ENCODE measurements at regions not wholly inside any gene's neighbourhood (a gene's known extent, or its start where the extent isn't known, plus 50 kb on each side); places are given as distances from the start of the nearest gene placed in this dataset.

DNA sequence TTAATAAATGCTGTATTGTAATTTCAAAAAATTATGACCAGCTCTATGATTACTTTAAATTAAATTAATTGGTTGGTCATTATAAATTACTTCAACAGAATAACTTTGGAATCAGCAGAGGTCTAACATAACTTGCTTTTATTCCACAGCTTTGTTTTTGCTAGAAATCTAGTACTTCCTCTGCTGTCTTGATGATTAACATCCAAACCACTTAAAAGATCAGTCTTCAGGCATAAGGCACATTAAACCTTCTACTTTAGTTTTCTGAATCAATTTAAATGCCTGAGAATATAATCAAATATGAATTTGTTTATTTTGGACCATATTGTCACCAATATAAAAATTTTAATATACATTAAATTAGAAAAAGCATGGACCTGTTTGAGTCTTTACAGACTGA is 465.3 kb downstream of the ARL4A start:
- no peak for DNase-seq (ENCODE audit: low read depth)
- no peaks in the 10 kb centered on the region for H3K36me3 ChIP-seq (ENCODE audit: control insufficient read depth, insufficient read depth, low read length)
- TF ChIP-seq, protein P1, sequence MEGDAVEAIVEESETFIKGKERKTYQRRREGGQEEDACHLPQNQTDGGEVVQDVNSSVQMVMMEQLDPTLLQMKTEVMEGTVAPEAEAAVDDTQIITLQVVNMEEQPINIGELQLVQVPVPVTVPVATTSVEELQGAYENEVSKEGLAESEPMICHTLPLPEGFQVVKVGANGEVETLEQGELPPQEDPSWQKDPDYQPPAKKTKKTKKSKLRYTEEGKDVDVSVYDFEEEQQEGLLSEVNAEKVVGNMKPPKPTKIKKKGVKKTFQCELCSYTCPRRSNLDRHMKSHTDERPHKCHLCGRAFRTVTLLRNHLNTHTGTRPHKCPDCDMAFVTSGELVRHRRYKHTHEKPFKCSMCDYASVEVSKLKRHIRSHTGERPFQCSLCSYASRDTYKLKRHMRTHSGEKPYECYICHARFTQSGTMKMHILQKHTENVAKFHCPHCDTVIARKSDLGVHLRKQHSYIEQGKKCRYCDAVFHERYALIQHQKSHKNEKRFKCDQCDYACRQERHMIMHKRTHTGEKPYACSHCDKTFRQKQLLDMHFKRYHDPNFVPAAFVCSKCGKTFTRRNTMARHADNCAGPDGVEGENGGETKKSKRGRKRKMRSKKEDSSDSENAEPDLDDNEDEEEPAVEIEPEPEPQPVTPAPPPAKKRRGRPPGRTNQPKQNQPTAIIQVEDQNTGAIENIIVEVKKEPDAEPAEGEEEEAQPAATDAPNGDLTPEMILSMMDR (IDR thresholded peaks at IDR 0.05; ENCODE audit: insufficient read depth, low read length, poor library complexity, severe bottlenecking): no peak
- no peaks in the 10 kb centered on the region for H3K27me3 ChIP-seq (ENCODE audit: control insufficient read depth, insufficient read depth, low read length)
- no peak overlapping the region for H3K4me3 ChIP-seq (ENCODE audit: low read depth, low read length)

DNA sequence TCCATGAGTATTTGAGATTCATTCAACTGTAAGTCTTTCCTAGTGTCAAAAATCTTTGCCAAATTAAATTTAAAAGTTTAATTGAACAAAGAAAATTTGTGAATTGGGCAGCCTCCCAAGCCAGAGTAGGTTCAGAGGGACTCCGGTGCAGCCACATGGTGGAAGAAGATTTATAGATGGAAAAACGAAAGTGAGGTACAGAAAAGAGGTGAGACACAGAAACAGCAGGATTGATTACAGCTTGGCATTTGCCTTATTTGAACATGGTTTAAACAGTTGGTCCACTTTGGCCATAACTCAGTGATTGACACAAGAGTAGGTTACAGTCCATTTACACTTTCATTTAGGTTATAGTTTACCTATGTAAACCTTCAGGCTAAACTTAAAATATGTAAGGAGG is 465.8 kb downstream of the ARL4A start:
- TF ChIP-seq, protein P1 (IDR thresholded peaks at IDR 0.05; ENCODE audit: insufficient read depth, low read length, poor library complexity, severe bottlenecking): no peak
- no peak overlapping the region for H3K4me3 ChIP-seq (ENCODE audit: low read depth, low read length)
- H3K27me3 ChIP-seq (ENCODE audit: control insufficient read depth, insufficient read depth, low read length): no peaks in the 10 kb centered on the region
- no peaks in the 10 kb centered on the region for H3K36me3 ChIP-seq (ENCODE audit: control insufficient read depth, insufficient read depth, low read length)
- no peak for DNase-seq (ENCODE audit: low read depth)

DNA sequence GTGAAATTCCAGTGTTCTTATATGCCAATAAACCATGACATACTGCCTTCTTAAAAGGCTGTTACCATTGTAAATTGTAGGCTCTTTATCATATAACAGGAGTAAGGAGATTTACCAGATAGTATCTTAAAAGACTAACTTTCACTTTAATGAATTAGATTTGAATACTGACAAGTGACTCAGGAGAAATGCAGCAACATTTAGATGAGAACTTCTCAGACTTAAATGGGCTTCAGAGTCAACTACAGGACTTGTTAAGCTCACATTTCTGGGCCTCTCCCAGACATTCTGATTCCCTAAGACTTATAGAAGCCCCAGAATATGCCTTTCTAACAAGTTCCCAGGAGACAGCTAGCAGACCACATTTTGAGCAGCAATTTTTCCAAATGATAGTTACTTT is 466.3 kb downstream of the ARL4A start:
- TF ChIP-seq, protein P1 (IDR thresholded peaks at IDR 0.05; ENCODE audit: insufficient read depth, low read length, poor library complexity, severe bottlenecking): no peak
- no peak for DNase-seq (ENCODE audit: low read depth)
- no peaks in the 10 kb centered on the region for H3K27me3 ChIP-seq (ENCODE audit: control insufficient read depth, insufficient read depth, low read length)
- no peak overlapping the region for H3K4me3 ChIP-seq (ENCODE audit: low read depth, low read length)
- no peaks in the 10 kb centered on the region for H3K36me3 ChIP-seq (ENCODE audit: control insufficient read depth, insufficient read depth, low read length)

DNA sequence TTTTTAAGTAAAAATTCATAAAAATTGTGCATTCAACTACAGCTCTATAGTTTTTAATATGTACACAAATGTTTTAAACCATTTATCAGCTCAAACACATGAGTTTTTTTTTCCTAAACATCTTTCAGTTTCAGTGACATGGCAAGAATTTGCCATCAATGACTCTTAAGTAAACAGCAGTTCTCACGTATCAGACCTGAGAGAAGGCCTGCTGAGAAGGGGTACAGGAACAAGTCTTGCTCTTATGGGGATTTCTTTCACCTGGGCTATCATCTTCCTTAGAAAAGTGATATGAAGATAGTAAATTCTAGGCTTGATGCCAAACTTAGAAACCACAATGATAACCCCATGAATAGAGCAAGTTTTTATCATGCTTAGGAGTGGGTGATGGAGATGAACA is 467.8 kb downstream of the ARL4A start:
- no peak for DNase-seq (ENCODE audit: low read depth)
- Histone ChIP-seq H3K27me3 (ENCODE audit: control insufficient read depth, insufficient read depth, low read length) (no peaks in the 10 kb centered on the region), H3K4me3 (ENCODE audit: low read depth, low read length) (no peak overlapping the region), H3K36me3 (ENCODE audit: control insufficient read depth, insufficient read depth, low read length) (no peaks in the 10 kb centered on the region)
- TF ChIP-seq, protein P1 (IDR thresholded peaks at IDR 0.05; ENCODE audit: insufficient read depth, low read length, poor library complexity, severe bottlenecking): no peak

DNA sequence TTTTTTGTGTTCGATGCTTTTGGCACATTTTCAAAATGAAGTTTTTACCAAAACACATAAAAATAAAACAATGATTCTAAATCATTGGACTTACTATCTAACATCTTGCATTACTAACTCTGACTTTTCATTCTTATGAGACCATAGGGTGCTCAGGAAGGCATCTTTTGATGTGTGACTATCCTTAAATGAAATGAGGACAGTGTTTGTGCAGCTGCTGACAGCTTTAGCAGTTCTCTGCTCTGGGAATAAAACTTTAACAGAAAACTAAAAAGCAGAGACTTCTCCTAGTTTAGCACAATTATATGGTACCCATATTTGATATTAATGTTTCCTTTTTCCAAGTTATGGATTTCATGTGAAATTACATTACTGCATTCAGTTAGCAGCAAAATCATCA is 471.6 kb downstream of the ARL4A start:
- DNase-seq (ENCODE audit: low read depth): no peak
- Histone ChIP-seq H3K4me3 (ENCODE audit: low read depth, low read length) (no peak overlapping the region), H3K27me3 (ENCODE audit: control insufficient read depth, insufficient read depth, low read length) (no peaks in the 10 kb centered on the region), H3K36me3 (ENCODE audit: control insufficient read depth, insufficient read depth, low read length) (no peaks in the 10 kb centered on the region)
- TF ChIP-seq, protein P1 (IDR thresholded peaks at IDR 0.05; ENCODE audit: insufficient read depth, low read length, poor library complexity, severe bottlenecking): no peak

DNA sequence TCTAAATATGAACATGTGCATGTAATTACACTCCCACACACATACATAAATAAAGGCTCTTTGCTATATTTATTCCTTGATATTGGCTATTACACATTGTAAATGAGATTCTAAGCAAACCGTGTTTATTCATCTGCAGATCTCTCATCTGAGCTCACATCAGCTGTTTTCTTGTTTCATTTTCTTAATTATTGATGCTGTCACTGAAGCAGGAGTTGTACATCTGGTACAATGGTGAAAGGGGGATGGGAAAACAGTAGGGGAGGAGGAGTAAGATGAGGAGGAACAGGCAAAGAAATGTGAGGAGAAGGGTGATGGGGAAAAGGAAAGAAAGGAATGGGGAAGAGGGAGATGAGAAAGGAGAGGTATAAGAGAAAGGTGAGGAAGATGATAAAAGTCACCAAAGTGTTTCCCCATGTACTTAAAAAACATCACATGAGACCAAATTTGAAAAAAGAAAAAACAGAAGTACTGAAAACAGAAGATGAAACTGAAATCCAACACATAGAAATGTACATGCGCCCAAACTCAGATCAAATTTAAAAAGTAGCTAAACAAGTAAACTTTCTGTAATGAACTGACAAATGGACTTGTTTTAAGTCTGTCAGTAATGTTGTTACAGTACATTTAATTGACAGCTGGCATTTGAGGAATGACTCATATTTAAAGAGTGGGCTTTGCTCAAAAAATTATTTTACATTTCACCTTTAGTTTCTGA is 472.2 kb downstream of the ARL4A start:
- TF ChIP-seq, protein P1 (IDR thresholded peaks at IDR 0.05; ENCODE audit: insufficient read depth, low read length, poor library complexity, severe bottlenecking): no peak
- H3K36me3 ChIP-seq (ENCODE audit: control insufficient read depth, insufficient read depth, low read length): no peaks in the 10 kb centered on the region
- no peak for DNase-seq (ENCODE audit: low read depth)

More for the DNA sequence above, 472.2 kb downstream of the ARL4A start:
- Histone ChIP-seq H3K4me3 (ENCODE audit: low read depth, low read length) (no peak overlapping the region), H3K27me3 (ENCODE audit: control insufficient read depth, insufficient read depth, low read length) (no peaks in the 10 kb centered on the region)
